Fibroblast of skin of right quadriceps (primary cell): ENCODE measurements at regions not wholly inside any gene's neighbourhood (a gene's known extent, or its start where the extent isn't known, plus 50 kb on each side); places are given as distances from the start of the nearest gene placed in this dataset.

Source experiments
- DNase-seq: peaks from one replicate; pipeline ENCODE4 v3.0.0-alpha.2; 2013

- DNase-seq: no peak
Observed at GRCh38 chr2:56102866-56103265, 80.9 kb upstream of the CCDC85A start.

GRCh38 chr2:56104962-56105361 lies 78.8 kb upstream of the CCDC85A start:
- no peak for DNase-seq

GRCh38 chr2:56107502-56108220 lies 76.1 kb upstream of the CCDC85A start:
- DNase-seq: no peak

GRCh38 chr2:56108806-56109205 lies 75.0 kb upstream of the CCDC85A start:
- DNase-seq: no peak

GRCh38 chr2:56109994-56110393 lies 73.8 kb upstream of the CCDC85A start:
- no peak for DNase-seq

GRCh38 chr2:56113382-56113975 lies 70.3 kb upstream of the CCDC85A start:
- DNase-seq: no peak

- DNase-seq: no peak
Observed at GRCh38 chr2:56117764-56118163, 66.0 kb upstream of the CCDC85A start.

GRCh38 chr2:56118474-56118873 lies 65.3 kb upstream of the CCDC85A start:
- no peak for DNase-seq

- no peak for DNase-seq
Observed at GRCh38 chr2:56121995-56122394, 61.8 kb upstream of the CCDC85A start.

- DNase-seq: no peak
Observed at GRCh38 chr2:56123538-56123937, 60.3 kb upstream of the CCDC85A start.

- DNase-seq: no peak
Observed at GRCh38 chr2:56127010-56127409, 56.8 kb upstream of the CCDC85A start.

GRCh38 chr2:56127463-56128152 lies 56.2 kb upstream of the CCDC85A start:
- DNase-seq: peak; percentile 2

GRCh38 chr2:56128235-56128634 lies 55.6 kb upstream of the CCDC85A start:
- no peak for DNase-seq

GRCh38 chr2:56130463-56131070 lies 53.2 kb upstream of the CCDC85A start:
- DNase-seq: peak; percentile 39

GRCh38 chr2:56132138-56132537 lies 51.7 kb upstream of the CCDC85A start:
- peak; percentile 41 for DNase-seq

GRCh38 chr2:56133441-56133840 lies 50.3 kb upstream of the CCDC85A start:
- DNase-seq: no peak

- no peak for DNase-seq
Observed at GRCh38 chr2:56133931-56134629, 49.7 kb upstream of the CCDC85A start.
